ENCODE measurements at regions not wholly inside any gene's neighbourhood (a gene's known extent, or its start where the extent isn't known, plus 50 kb on each side); places are given as distances from the start of the nearest gene placed in this dataset.

GRCh38 chr14:104521816-104522745 lies 57.5 kb upstream of the C14orf180 start:
- intact Hi-C loops (cut with DNase I; ENCODE audit: low total_unique reads) = no loop called here
- H3K27ac ChIP-seq = no peak overlapping the region
- H3K4me3 ChIP-seq = no peak overlapping the region
- TF ChIP-seq EP300 (IDR thresholded peaks at IDR 0.05) (no peak), POLR2AphosphoS5 (IDR thresholded peaks at IDR 0.05) (no peak), CTCF (IDR thresholded peaks at IDR 0.05) (no peak), POLR2A (IDR thresholded peaks at IDR 0.05) (no peak)
- 76 to 90% (median 87%) methylated on average over 8 of the region's 8 CpGs for WGBS, 5 donors
- peak in 1 of 2 donors; percentile 8 for DNase-seq
- H3K27me3 ChIP-seq = no peaks in the 10 kb centered on the region
- peaks cover 0 to 14% (median 10%) of the 10 kb centered on the region in 4 donors for H3K9me3 ChIP-seq
- H3K4me1 ChIP-seq = no peaks in the 10 kb centered on the region
- no peaks in the 10 kb centered on the region for H3K36me3 ChIP-seq

DNA sequence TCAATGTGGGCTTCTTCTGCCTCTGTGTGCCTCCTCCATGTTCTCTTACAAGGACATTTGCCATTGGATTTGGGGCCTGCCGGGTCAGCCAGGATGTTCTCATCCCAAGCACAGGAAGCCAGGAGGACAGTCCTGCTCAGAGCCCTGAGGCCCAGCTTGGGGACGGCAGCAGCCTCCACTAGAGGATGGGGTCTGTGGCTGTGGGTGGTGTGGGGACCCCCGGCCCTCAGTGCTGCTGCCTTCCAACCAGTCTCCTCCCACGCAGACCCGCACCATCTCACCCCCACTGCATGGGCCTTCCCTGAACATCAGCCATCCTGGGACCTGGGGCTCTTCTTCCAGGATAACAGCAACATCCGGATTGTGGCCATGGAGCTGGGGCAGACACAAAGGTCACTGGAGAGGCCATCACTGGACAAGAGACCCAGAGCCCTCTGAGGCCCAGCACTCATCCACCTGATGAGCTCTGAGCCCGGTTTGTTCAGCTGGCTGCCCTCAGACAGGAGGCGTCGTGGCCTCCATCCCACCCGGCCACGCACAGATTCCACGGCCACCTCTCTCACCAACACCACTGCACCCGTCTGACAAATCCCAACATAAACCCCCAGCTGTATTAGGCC lies 56.5 kb upstream of the C14orf180 start:
- Histone ChIP-seq H3K4me1 (no peaks in the 10 kb centered on the region), H3K36me3 (no peaks in the 10 kb centered on the region), H3K9me3 (peaks cover 0 to 12% (median 8%) of the 10 kb centered on the region in 4 donors), H3K27ac (no peak overlapping the region), H3K27me3 (no peaks in the 10 kb centered on the region), H3K4me3 (no peak overlapping the region)
- DNase-seq = no peak
- intact Hi-C loops (cut with DNase I; ENCODE audit: low total_unique reads) = no loop called here
- WGBS, 5 donors = 78 to 93% (median 90%) methylated on average over 10 to 13 of the region's 13 CpGs
- no peak for TF ChIP-seq POLR2A (IDR thresholded peaks at IDR 0.05)
- no peak for TF ChIP-seq POLR2AphosphoS5 (IDR thresholded peaks at IDR 0.05)
- no peak for TF ChIP-seq EP300 (IDR thresholded peaks at IDR 0.05)
- no peak for TF ChIP-seq CTCF (IDR thresholded peaks at IDR 0.05)

GRCh38 chr14:104523546-104523935 lies 56.0 kb upstream of the C14orf180 start:
- no peak overlapping the region for H3K27ac ChIP-seq
- DNase-seq = no peak
- peaks cover 0 to 17% (median 13%) of the 10 kb centered on the region in 4 donors for H3K9me3 ChIP-seq
- H3K36me3 ChIP-seq = no peaks in the 10 kb centered on the region
- no peaks in the 10 kb centered on the region for H3K4me1 ChIP-seq
- 76 to 92% (median 84%) methylated on average over 7 of the region's 7 CpGs for WGBS, 5 donors
- no peak for TF ChIP-seq CTCF (IDR thresholded peaks at IDR 0.05)
- intact Hi-C loops (cut with DNase I; ENCODE audit: low total_unique reads) = no loop called here
- H3K27me3 ChIP-seq = peaks cover 0 to 1% (median 0%) of the 10 kb centered on the region in 3 donors
- H3K4me3 ChIP-seq = no peak overlapping the region

- 73 to 87% (median 80%) methylated on average over 8 to 9 of the region's 9 CpGs for WGBS, 5 donors
- TF ChIP-seq POLR2AphosphoS5 (IDR thresholded peaks at IDR 0.05) (no peak), POLR2A (IDR thresholded peaks at IDR 0.05) (no peak), CTCF (IDR thresholded peaks at IDR 0.05) (no peak), EP300 (IDR thresholded peaks at IDR 0.05) (no peak)
- peaks cover 0 to 6% (median 0%) of the 10 kb centered on the region in 3 donors for H3K27me3 ChIP-seq
- intact Hi-C loops (cut with DNase I; ENCODE audit: low total_unique reads) = no loop called here
- H3K27ac ChIP-seq = no peak overlapping the region
- H3K9me3 ChIP-seq = peaks cover 0 to 18% (median 16%) of the 10 kb centered on the region in 4 donors
- DNase-seq = no peak
- H3K4me1 ChIP-seq = no peaks in the 10 kb centered on the region
- H3K36me3 ChIP-seq = no peaks in the 10 kb centered on the region
- H3K4me3 ChIP-seq = no peak overlapping the region
These were observed 54.8 kb upstream of the C14orf180 start for GRCh38 chr14:104524726-104525125.
